Sigmoid colon (tissue), 4 donors: ENCODE measurements at regions not wholly inside any gene's neighbourhood (a gene's known extent, or its start where the extent isn't known, plus 50 kb on each side); places are given as distances from the start of the nearest gene placed in this dataset.

Experiments
- EP300 ChIP-seq, 4 donors: sonication (generic); formaldehyde crosslinking; IDR thresholded peaks; one replicate each; pipeline ENCODE4 v1.6.1; 2017; ENCODE audit warnings: antibody characterized with exemption in 4 of 4
- POLR2A ChIP-seq, 2 donors: fragments of 450-650 bp; IDR thresholded peaks; one replicate each; pipeline ENCODE4 v1.6.1; 2016; ENCODE audit warnings: antibody characterized with exemption in 2 of 2, mild to moderate bottlenecking in 2 of 2, moderate library complexity in 2 of 2
- POLR2AphosphoS5 ChIP-seq, 4 donors: sonication (generic); formaldehyde crosslinking; IDR thresholded peaks; one replicate each; pipeline ENCODE4 v1.6.1; 2017; ENCODE audit warnings: antibody characterized with exemption in 4 of 4
- TF ChIP-seq, protein P1 (sequence below), 4 experiments: fragments of 450-650 bp in 3 of 4; fragments of 200-600 bp in 1 of 4; IDR thresholded peaks; one replicate each; pipeline ENCODE4 v1.5.1; 2016 to 2019; ENCODE audit warnings: antibody characterized with exemption in 4 of 4, mild to moderate bottlenecking in 3 of 4, moderate library complexity in 2 of 4

DNA sequence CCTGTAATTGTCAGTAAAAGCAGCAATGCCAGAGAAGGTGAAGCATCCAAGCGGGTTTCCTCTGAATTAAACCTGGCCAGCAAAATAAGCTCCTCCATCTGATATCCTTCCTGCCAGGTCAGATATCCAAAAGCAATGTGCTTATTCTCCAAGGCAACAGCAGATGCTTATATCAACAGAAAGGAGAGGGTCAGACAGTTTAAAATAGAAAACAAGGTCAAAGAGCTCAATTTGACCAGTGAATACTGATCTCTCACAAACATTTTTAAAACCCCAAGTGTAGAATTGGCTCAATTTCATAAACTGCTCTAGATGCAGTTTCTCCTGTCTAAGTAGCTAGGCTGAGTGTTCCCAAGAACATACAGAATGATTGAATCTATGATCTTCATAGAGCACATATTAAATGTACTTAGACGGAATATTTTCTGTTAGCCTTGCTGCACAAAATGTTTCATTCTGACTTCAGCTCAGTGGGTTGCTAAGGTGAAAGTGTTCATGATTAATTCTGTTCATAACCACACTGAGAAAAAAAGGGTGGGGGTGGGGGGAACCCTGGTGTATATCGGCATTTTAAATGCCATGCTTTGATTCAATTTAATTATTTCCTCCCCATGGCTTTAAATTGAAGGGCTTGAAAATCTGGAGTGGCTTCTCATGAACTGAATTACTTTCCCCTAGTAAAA is 174.2 kb upstream of the ARHGAP20 start:
- TF ChIP-seq POLR2AphosphoS5 (IDR thresholded peaks at IDR 0.05) = no peak
- TF ChIP-seq POLR2A (IDR thresholded peaks at IDR 0.05) = no peak
- TF ChIP-seq, protein P1, sequence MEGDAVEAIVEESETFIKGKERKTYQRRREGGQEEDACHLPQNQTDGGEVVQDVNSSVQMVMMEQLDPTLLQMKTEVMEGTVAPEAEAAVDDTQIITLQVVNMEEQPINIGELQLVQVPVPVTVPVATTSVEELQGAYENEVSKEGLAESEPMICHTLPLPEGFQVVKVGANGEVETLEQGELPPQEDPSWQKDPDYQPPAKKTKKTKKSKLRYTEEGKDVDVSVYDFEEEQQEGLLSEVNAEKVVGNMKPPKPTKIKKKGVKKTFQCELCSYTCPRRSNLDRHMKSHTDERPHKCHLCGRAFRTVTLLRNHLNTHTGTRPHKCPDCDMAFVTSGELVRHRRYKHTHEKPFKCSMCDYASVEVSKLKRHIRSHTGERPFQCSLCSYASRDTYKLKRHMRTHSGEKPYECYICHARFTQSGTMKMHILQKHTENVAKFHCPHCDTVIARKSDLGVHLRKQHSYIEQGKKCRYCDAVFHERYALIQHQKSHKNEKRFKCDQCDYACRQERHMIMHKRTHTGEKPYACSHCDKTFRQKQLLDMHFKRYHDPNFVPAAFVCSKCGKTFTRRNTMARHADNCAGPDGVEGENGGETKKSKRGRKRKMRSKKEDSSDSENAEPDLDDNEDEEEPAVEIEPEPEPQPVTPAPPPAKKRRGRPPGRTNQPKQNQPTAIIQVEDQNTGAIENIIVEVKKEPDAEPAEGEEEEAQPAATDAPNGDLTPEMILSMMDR (IDR thresholded peaks at IDR 0.05) = no peak
- TF ChIP-seq EP300 (IDR thresholded peaks at IDR 0.05) = no peak
